Heart right ventricle (tissue), 16 donors: ENCODE measurements at regions not wholly inside any gene's neighbourhood (a gene's known extent, or its start where the extent isn't known, plus 50 kb on each side); places are given as distances from the start of the nearest gene placed in this dataset.

Experiments
- ATAC-seq, 8 donors: fragments of 200-7000 bp; cut with Tn5 transposase; one replicate each; pipeline ENCODE4 v1.9.1; 2020; ENCODE audit warnings: mild to moderate bottlenecking in 8 of 8, moderate library complexity in 8 of 8, moderate number of reproducible peaks in 1 of 8
- DNase-seq, 2 donors: peaks; one replicate each; pipeline ENCODE4 v3.0.0-alpha.2; 2020
- H3K27ac ChIP-seq, 10 donors: fragments of 200-600 bp; sonication (generic) in 2 of 10; one replicate each; pipeline versions ENCODE4 v1.5.0 to v1.8.0; 2020 to 2022; ENCODE audit warnings: mild to moderate bottlenecking in 3 of 10
- H3K27me3 ChIP-seq, 7 donors: fragments of 200-600 bp; one replicate each; pipeline ENCODE4 v1.8.0; 2021 to 2022; ENCODE audit warnings: mild to moderate bottlenecking in 2 of 7
- H3K36me3 ChIP-seq, 9 donors: fragments of 200-600 bp; sonication (generic) in 1 of 9; one replicate each; pipeline versions ENCODE4 v1.5.0 to v1.8.0; 2020 to 2022; ENCODE audit warnings: mild to moderate bottlenecking in 2 of 9
- H3K4me1 ChIP-seq, 9 donors: fragments of 200-600 bp; sonication (generic) in 1 of 9; one replicate each; pipeline versions ENCODE4 v1.5.0 to v1.8.0; 2020 to 2022; ENCODE audit warnings: mild to moderate bottlenecking in 4 of 9
- H3K4me3 ChIP-seq, 10 donors: fragments of 200-600 bp; sonication (generic) in 2 of 10; one replicate each; pipeline versions ENCODE4 v1.5.0 to v1.8.0; 2020 to 2022; ENCODE audit warnings: mild to moderate bottlenecking in 7 of 10, moderate library complexity in 2 of 10
- H3K9me3 ChIP-seq, 11 donors: fragments of 200-600 bp in 10 of 11; sonication (generic) in 2 of 11; one replicate each; pipeline versions ENCODE4 v1.5.0 to v1.8.0; 2013 to 2022; ENCODE audit warnings: mild to moderate bottlenecking in 2 of 11, control low read depth in 1 of 11, moderate library complexity in 1 of 11
- WGBS, 2 donors: extraction: QIAGEN DNeasy Blood & Tissue Kit; methylation state at CpG; one replicate each; pipeline ENCODE4 v1.1.7; 2013; ENCODE audit warnings: inconsistent platforms in 1 of 2; 5-methylcytosine and 5-hydroxymethylcytosine counted together
- intact Hi-C, 10 donors: fragments of 100-400 bp; cut with DNase I; formaldehyde crosslinking; loops; one replicate each; pipeline versions ENCODE4 v1.11.1 to v1.14.2; 2022
- TF ChIP-seq, protein P1 (sequence below), 9 donors: fragments of 200-600 bp; sonication (generic) in 2 of 9; IDR thresholded peaks; one replicate each; pipeline versions ENCODE4 v1.5.0 to v1.8.0; 2021 to 2022; ENCODE audit warnings: antibody characterized with exemption in 9 of 9, mild to moderate bottlenecking in 5 of 9, moderate library complexity in 1 of 9
- donor health status: Arrhythmogenic right ventricular cardiomyopathy.
- donor health status: ischemic (EF 13 %, LVEDD 7.1; RV severe dilation, severe dysfunction).
- donor health status: healthy with polysubstance abuse.
- donor health status: DM: no; HTN: yes; CAD: no.
- donor health status: DM: no; HTN: no; CAD: no.
- donor health status: ischemic (EF 25% LVEDD 6.9; RV normal size, moderate dysfunction).
- donor health status: ischemic (EF 25% LVEDD 5.7; RV mildly dilated, moderate dysfunction).
- donor health status: healthy.
- donor health status: DM: yes; HTN: yes; CAD: no.
- donor health status: Ischemic cardiomyopathy.
- donor health status: ischemic (EF 35%, LVEDD 5.7; RV mildly dilated, moderate dysfunction).
- donor health status: nonischemic (EF 11% LVEDD 7.7; RV severe dilation, severe dysfunction).
- donor health status: DM: yes; HTN: yes; CAD: no.
- donor health status: PGD.
- donor health status: ischemic (EF 29% LVEDD 5.4; RV normal size, mild dysfunction).
- donor health status: nonischemic (EF 23%, LVEDD 6.1; RV moderate dilation, normal function).

DNA sequence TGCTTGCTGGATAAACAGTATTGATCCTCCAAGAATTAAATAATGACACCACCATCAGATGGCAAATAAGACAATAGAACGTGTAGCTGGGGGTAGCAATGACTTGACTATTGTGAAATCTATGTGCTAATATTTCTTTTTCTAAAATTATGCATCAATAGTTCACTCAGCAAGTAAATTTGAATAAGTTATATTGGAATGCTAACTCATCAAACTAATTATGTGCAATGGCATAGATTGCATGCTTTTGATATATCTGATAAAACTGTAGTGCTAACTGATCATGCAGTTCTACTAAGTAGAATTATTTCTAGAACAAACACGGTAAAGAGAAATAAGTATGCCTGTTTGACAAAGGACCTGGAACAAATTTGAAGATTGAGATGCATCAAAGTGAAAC, 474.4 kb downstream of the NOVA1 start:
- no peak overlapping the region for H3K27ac ChIP-seq
- TF ChIP-seq, protein P1, sequence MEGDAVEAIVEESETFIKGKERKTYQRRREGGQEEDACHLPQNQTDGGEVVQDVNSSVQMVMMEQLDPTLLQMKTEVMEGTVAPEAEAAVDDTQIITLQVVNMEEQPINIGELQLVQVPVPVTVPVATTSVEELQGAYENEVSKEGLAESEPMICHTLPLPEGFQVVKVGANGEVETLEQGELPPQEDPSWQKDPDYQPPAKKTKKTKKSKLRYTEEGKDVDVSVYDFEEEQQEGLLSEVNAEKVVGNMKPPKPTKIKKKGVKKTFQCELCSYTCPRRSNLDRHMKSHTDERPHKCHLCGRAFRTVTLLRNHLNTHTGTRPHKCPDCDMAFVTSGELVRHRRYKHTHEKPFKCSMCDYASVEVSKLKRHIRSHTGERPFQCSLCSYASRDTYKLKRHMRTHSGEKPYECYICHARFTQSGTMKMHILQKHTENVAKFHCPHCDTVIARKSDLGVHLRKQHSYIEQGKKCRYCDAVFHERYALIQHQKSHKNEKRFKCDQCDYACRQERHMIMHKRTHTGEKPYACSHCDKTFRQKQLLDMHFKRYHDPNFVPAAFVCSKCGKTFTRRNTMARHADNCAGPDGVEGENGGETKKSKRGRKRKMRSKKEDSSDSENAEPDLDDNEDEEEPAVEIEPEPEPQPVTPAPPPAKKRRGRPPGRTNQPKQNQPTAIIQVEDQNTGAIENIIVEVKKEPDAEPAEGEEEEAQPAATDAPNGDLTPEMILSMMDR (IDR thresholded peaks at IDR 0.05) = no peak

DNA sequence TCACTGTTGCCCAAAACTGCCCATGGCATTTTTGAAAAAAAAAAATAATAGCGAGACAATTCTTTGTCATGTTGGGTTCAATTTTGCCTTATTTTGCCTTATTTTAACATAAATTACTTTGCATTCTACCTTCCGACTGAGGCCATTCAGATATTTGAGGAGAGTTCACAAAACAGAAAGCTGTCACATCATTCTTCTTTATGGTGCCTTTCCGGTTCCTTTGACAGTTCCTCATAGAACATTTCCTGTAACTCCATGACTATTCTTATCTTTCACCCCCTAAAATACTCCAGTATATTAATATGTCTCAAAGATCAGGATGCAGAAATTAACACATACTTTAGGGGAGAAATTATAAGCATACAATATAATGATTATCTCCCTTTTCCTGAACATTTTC, 476.7 kb downstream of the NOVA1 start:
- Histone ChIP-seq H3K4me3 (no peak overlapping the region), H3K36me3 (no peaks in the 10 kb centered on the region), H3K9me3 (no peaks in the 10 kb centered on the region), H3K27ac (no peak overlapping the region), H3K27me3 (no peaks in the 10 kb centered on the region), H3K4me1 (no peaks in the 10 kb centered on the region)
- WGBS, 2 donors = 77% methylated on average over 3 of the region's 3 CpGs
- DNase-seq = no peak
- TF ChIP-seq, protein P1 (IDR thresholded peaks at IDR 0.05) = no peak
- ATAC-seq = no peak
- intact Hi-C loops = no loop called here

More for the DNA sequence above, 474.4 kb downstream of the NOVA1 start:
- no peaks in the 10 kb centered on the region for H3K36me3 ChIP-seq
- no peaks in the 10 kb centered on the region for H3K27me3 ChIP-seq
- H3K4me3 ChIP-seq = no peak overlapping the region
- no peaks in the 10 kb centered on the region for H3K9me3 ChIP-seq
- 72 to 83% methylated on average over 2 of the region's 2 CpGs for WGBS, 2 donors
- DNase-seq = no peak
- intact Hi-C loops = no loop called here
- no peak for ATAC-seq
- no peaks in the 10 kb centered on the region for H3K4me1 ChIP-seq

DNA sequence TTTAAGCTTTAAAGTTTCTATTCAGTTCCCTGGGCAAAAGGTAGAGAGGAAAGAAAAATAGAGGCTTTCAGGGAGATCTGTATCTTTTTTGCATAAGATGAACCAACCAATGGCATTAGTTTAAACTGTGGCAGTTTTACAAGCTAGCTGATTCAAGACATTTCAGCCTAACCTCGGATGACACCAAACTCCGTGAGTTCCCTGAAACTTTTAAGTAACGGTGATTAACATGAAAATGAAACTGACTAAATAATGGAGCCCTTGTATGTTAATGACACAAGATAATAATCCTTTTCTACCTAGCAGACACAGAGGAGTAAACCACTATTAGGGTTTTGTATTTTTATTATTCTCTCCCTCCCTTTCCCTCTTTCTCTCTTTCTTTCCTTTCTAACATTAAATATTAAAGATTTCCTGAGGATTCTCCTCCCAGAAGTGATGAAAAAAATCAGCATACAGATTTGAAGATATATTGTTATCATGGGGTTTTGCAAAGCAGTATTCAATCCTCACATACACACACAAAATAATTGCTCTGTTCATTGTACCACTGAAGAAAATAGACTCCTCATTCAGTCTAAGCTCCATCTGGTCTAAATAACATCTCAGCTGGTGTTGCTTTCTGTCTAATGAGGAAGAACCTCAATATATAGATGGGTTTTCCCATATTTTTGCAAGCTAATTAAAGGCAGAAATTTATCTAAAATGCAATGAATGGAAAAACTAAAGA, 483.8 kb downstream of the NOVA1 start:
- Histone ChIP-seq H3K9me3 (peaks cover 0 to 5% (median 0%) of the 10 kb centered on the region in 11 donors), H3K27ac (no peak overlapping the region), H3K36me3 (no peaks in the 10 kb centered on the region), H3K4me1 (no peaks in the 10 kb centered on the region), H3K27me3 (no peaks in the 10 kb centered on the region), H3K4me3 (no peak overlapping the region)
- intact Hi-C loops = no loop called here
- TF ChIP-seq, protein P1 (IDR thresholded peaks at IDR 0.05) = no peak
- DNase-seq (no peak), ATAC-seq (no peak)
- 49 to 67% methylated on average over 3 of the region's 3 CpGs for WGBS, 2 donors

DNA sequence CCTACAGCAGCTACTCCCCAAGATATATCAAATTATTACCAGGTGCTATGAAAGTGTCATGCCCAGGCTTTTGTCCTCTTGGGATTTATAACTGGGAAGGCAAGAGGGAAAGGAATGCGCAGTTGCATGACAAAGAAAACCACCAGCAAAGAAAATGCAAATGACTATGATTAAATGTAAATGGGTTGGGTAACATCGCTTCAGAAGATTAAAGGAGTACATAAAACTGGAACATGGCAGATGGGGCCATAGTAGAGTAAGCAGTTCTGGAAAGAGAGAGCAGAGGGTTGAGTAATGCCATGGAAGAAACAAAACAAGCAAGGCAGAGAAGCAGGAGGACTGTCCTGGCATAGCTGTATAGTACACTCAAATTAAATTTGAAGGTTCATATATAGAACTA, 493.1 kb downstream of the NOVA1 start:
- ATAC-seq (no peak), DNase-seq (no peak)
- Histone ChIP-seq H3K27ac (no peak overlapping the region), H3K4me3 (no peak overlapping the region), H3K4me1 (no peaks in the 10 kb centered on the region), H3K27me3 (no peaks in the 10 kb centered on the region), H3K9me3 (peaks cover 0 to 12% (median 0%) of the 10 kb centered on the region in 11 donors), H3K36me3 (no peaks in the 10 kb centered on the region)
- TF ChIP-seq, protein P1 (IDR thresholded peaks at IDR 0.05) = no peak
- intact Hi-C loops = no loop called here
- WGBS, 2 donors = 83 to 92% methylated on average over 2 of the region's 2 CpGs
